HL-60 (cell line): ENCODE measurements at regions not wholly inside any gene's neighbourhood (a gene's known extent, or its start where the extent isn't known, plus 50 kb on each side); places are given as distances from the start of the nearest gene placed in this dataset.

Experiments
- DNase-seq, 2 experiments: peaks; one replicate each; pipeline ENCODE4 v3.0.0-alpha.2; 2010 to 2020; ENCODE audit warnings: low read depth in 1 of 2, low spot score in 1 of 2
- H3K27ac ChIP-seq: fragments of 250-450 bp; sonication (Bioruptor Pico); replicated peaks from 2 replicates; pipeline ENCODE4 v1.5.1; 2020; ENCODE audit warnings: mild to moderate bottlenecking, moderate library complexity
- H3K27me3 ChIP-seq: fragments of 250-450 bp; sonication (Bioruptor Pico); 2 replicates; pipeline ENCODE4 v1.5.1; 2021; ENCODE audit warnings: mild to moderate bottlenecking, moderate library complexity; ENCODE audit not compliant: insufficient read depth, poor library complexity, severe bottlenecking
- H3K4me3 ChIP-seq: replicated peaks from 2 replicates; pipeline ENCODE4 v1.5.1; 2011; ENCODE audit warnings: mild to moderate bottlenecking, control low read depth, low read length; ENCODE audit not compliant: insufficient read depth
- CTCF ChIP-seq: IDR thresholded peaks from one replicate; pipeline ENCODE4 v1.5.1; 2011; ENCODE audit warnings: low read length, control low read depth, inconsistent platforms; ENCODE audit not compliant: insufficient read depth
- GABPA ChIP-seq: IDR thresholded peaks from 2 replicates; pipeline ENCODE4 v1.6.1; 2012; ENCODE audit warnings: low read depth
- POLR2AphosphoS5 ChIP-seq: IDR thresholded peaks from 2 replicates; pipeline ENCODE4 v1.6.1; 2012; ENCODE audit warnings: low read depth
- REST ChIP-seq: IDR thresholded peaks from 2 replicates; pipeline ENCODE4 v1.6.1; 2012; ENCODE audit warnings: low read depth; ENCODE audit not compliant: insufficient replicate concordance
- SPI1 ChIP-seq: IDR thresholded peaks from 2 replicates; pipeline ENCODE4 v1.6.1; 2012; ENCODE audit warnings: low read depth, mild to moderate bottlenecking, borderline replicate concordance

GRCh38 chr3:117165601-117166051, 456.0 kb downstream of the TUSC7 start:
- no peak overlapping the region for H3K4me3 ChIP-seq
- DNase-seq, result no peak
- TF ChIP-seq GABPA, result no peak
- TF ChIP-seq REST, result no peak
- TF ChIP-seq CTCF, result no peak
- no peak for TF ChIP-seq SPI1
- no peak overlapping the region for H3K27ac ChIP-seq
- H3K27me3 ChIP-seq, result peaks cover 2% of the 10 kb centered on the region

- TF ChIP-seq GABPA (no peak), POLR2AphosphoS5 (no peak)
- no peak overlapping the region for H3K27ac ChIP-seq
- no peak for DNase-seq
- H3K4me3 ChIP-seq, result no peak overlapping the region
- peaks cover 2% of the 10 kb centered on the region for H3K27me3 ChIP-seq
These were observed 459.3 kb downstream of the TUSC7 start for GRCh38 chr3:117168896-117169295.

GRCh38 chr3:117170094-117170493, 460.5 kb downstream of the TUSC7 start:
- H3K27me3 ChIP-seq, result peaks cover 2% of the 10 kb centered on the region
- no peak overlapping the region for H3K4me3 ChIP-seq
- no peak for DNase-seq
- H3K27ac ChIP-seq, result no peak overlapping the region
- TF ChIP-seq POLR2AphosphoS5 (no peak), SPI1 (no peak), CTCF (no peak), GABPA (no peak), REST (no peak)

- Histone ChIP-seq H3K27ac (no peak overlapping the region), H3K4me3 (no peak overlapping the region), H3K27me3 (peaks cover 2% of the 10 kb centered on the region)
- no peak for DNase-seq
- TF ChIP-seq POLR2AphosphoS5 (no peak), GABPA (no peak), REST (no peak), SPI1 (no peak), CTCF (no peak)
These were observed 461.5 kb downstream of the TUSC7 start for GRCh38 chr3:117171124-117171523.
